ENCODE measurements at regions not wholly inside any gene's neighbourhood (a gene's known extent, or its start where the extent isn't known, plus 50 kb on each side); places are given as distances from the start of the nearest gene placed in this dataset.
"Not testable (repeated sequence)": the region's sequence is repeated elsewhere in the genome, so short reads cannot be mapped to it uniquely, and the experiment has no call there.

DNA sequence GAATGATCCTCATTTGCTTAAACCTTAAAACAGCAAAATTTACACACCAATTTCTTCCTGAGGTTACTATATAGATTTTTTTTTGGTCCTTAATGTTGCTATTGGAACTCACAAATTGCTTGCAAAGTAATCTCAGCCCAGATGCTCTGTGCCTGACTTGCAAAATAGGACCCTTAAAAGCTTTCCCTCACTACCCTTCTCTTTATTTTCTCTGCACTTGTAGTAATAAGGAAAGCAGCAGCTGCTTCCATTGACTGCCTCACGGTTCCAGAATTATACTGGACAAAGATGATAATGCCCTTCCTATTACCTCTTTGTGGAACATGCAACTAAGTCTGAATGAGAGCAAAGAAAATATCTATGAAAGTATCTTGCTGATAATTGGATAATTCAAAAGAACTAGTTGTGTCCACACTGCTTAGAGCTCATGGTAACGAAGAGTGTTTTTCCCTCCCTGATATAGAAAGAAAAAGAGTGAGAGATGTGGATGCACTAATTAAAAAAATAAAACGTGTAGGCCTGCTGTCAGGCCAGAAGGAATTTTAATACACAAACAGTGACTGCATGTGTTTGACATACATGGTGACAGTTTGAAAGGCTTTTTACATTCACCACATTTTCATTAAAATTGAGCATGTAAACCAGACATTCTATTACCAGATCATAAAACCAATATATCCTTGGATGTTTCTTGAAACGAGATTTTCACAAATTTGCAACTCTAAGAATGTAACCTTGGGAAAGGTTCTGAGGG, 783.1 kb downstream of the GBE1 start:
- DNase-seq (ENCODE audit: low spot score): no peak

DNA sequence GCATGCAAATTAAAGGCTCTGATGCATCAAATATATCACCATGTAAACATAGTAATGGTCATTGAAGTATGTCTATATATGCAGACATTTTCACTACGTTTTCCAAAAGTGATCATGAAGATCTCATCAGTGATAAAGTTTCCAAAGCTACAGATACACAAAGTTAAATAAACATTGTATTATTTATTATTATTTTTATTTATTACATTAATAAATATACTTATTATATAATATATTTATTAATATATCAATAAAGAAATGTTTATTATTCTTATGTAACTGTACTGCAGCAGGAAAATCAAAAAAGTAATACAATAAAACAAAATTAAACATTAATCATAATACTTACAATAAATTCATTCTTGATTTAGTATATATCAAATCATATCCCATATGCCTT, 791.2 kb downstream of the GBE1 start:
- no peak for DNase-seq (ENCODE audit: low spot score)

DNA sequence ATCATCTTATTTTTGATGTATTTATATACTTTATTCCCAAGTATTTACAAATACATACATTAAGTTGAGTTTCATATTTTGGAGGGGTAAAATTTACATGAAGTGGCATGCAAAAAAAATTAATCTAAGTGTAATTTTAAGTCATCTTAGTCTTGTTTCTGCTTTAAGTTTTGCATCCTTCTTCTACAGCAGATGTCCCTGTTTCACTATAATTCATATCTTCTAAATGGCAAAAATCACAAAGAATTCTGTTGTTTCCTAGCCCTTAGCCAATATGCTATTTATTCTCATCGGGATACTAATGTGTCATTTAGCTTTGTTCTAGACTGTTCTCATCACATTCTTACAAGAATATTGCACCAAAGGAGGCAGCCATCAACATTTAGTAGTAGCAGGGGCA, 831.9 kb downstream of the GBE1 start:
- no peak for DNase-seq (ENCODE audit: low spot score)

DNA sequence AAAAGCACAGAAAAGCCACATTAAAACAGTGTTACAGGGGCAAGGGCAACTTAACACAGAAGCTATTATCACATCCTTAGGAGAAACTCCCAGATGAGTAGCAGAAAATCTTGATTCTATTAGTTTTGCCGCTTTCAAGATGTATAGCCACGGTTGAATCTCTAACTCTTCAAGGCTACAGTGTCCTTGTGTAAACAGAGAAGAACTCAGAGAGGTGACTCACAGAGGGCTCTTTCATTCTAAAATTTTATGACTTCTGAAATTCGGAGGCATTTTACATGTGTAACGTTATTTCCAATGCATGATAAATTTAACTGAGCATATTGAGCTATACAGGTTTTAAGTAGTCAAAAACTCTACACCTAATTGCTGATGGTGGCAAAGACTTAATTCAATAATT, 846.6 kb downstream of the GBE1 start:
- DNase-seq (ENCODE audit: low spot score): no peak

DNA sequence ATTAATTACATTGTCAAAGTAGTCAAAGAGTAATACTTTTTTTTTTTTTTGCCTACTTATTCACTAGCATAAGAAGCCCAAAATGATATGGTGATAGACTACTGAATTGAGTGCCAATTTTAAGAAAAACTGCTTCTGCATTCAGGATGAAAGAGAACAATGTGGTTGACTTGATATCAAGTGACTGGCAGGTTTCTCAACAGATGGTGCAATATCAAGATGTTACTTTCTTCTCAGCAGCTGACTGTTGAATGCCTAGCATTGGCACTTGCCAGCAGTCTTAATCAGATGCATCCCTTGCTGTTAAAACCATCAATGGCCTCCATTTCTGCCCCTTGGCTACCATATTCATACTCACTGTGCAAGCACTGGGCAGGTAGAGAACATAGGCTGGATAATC, 863.2 kb downstream of the GBE1 start:
- DNase-seq (ENCODE audit: low spot score): no peak

DNA sequence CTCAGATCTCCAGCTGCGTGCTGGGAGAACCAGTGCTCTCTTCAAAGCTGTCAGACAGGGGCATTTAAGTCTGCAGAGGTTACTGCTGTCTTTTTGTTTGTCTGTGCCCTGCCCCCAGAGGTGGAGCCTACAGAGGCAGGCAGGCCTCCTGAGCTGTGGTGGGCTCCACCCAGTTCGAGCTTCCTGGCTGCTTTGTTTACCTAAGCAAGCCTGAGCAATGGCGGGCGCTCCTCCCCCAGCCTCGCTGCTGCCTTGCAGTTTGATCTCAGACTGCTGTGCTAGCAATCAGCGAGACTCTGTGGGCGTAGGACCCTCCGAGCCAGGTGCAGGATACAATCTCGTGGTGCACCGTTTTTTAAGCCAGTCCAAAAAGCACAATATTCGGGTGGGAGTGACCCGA, 864.4 kb downstream of the GBE1 start:
- DNase-seq (ENCODE audit: low spot score): not testable (repeated sequence)

DNA sequence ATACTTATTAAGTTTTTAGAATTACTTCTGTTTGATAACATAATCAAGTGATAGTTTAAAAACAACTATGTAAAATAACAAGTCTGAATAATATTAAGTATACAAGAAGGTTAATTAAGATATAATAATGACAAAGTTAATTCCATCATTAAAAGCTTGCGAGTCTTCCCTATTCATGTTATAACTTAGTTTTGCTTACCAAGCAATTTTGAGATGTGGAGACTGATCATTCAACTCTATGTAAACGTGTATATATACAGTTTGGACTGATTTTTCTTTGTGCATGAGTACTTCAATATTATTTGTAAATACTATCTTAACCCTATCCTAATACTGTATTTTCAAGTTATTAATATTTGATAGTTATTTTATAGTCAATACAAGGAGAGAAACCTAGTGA, 870.9 kb downstream of the GBE1 start:
- no peak for DNase-seq (ENCODE audit: low spot score)

DNA sequence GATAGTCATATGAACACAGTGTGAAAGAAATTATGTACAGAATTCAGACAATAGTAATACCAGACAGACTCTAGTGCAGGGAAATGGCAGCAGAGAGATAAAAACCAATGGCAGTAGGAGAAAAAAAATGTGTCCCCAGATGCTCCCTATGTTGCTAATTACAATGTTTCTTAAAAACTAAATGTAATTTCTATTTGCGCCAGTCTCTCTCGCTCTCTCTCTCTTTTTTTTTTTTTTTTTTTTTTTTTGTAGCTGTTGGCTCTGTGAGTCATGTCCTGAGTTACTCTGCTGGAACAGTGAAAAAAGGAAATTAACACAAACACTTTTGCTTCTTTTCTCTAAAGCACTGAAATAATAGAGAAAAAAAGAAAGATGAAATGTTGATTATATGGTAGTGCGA, 871.9 kb downstream of the GBE1 start:
- no peak for DNase-seq (ENCODE audit: low spot score)

DNA sequence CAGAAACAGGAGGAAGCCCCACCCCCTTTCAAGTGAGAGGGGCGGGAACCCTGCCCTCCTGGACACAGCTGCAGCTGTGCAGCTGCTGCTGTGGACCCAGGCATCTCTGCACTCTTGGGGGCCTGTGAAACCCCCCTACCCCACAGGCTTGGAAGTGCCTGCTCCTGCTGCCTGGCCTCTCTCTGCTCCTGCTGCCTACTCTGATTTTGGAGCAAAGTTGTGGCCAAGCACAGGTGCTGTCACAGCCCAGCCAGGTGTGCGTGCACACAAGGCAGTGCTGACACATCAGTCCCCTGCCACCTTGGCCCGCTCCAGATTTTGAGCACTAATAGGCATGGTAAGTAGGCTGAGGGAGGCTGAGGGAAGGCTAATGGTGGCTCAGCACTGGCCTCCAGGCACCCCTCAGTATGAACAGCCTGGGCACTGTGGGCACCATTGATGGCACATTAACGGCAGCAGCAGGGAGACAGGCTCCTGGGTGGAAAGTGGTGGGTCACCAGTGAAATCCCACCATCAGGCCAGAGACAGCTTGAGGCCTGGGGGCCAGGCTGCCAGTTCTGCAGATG, 890.9 kb downstream of the GBE1 start:
- DNase-seq (ENCODE audit: low spot score): no peak

DNA sequence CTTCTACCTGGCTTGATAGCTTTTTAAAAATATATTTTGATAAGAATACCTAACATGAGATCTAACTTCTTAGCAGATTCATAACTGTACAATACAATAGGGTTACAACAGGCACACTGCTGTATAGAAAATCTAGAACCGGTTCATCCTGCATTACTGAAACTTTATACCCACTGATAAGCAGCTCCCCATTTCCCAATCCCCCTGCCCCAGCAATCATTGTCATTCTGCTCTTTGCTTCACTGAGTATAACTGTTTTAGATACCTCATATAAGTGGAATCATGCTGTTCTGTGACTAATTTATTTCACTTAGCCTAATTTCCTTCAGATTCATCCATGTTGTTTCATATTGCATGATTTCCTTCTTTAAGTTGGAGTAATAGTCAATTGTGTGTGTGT, 906.0 kb downstream of the GBE1 start:
- no peak for DNase-seq (ENCODE audit: low spot score)

DNA sequence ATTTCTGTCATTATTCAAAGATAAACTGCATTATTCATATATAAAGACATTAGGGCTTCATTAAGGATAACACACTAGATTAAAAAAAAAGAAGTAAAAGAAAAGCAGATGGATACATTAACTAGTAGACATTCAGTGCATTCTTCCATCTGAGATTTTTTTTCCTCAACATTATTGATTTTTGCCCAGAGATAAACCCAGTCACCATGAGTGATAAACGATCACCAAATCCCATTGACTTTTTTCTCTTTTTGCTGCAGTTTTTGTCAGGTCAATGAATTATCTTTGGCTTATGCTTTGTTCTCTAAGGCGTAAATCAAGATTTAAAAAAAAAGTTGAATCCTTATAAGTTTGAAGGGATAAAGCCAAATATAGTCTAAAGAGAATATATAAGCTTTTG, 925.0 kb downstream of the GBE1 start:
- no peak for DNase-seq (ENCODE audit: low spot score)

DNA sequence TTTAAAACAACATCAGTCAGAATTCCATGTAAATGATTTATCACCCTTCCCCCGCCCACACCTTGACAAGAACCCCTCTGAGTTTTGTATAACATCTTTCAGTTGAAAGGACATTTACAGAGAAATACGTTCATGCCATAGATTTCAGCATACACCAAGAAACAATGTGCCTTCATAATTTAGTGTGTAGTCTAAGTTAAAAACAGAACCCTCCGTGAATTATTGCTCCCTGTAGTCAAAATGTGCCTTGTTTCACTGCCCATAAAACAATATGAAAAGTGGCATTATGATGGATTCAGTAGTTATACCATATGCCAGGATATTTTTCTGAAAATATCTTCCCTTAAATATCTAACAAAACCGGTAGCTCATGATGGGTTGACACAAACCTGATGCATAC, 953.9 kb downstream of the GBE1 start:
- DNase-seq (ENCODE audit: low spot score): no peak

DNA sequence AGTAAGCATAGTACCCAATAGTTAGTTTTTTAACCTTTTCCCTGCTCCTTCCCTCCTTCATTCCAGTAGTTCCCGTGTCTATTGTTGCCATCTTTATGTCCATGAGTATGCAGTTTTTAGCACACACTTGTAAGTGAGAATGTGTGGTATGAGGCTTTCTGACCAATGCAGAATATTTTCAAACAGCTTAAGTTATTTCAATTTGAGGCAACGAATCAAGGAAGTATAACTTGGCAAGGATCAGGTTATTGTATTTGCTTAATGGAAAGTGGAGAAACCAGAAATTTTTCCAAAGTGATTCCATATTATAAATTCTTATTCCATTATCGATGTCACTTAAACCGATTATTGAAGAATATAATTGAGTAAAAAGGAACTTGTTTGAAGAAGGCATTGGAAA, 954.8 kb downstream of the GBE1 start:
- DNase-seq (ENCODE audit: low spot score): no peak

DNA sequence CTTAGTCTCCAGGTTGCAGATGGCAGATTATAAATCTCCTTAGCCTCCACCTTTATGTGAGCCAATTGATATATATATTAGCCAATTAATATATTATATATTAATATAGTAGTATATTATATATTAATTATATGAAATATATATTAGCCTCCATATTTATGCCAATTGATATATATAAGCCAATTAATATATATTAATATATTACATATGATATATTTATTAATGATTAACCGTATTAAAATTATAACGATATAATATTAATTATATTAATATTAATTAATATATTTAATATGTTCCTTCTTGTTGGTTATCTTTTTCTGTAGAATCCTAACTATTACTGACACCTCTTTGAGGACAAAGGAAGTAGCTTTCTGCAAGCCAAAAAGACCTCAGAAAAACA, 972.5 kb downstream of the GBE1 start:
- DNase-seq (ENCODE audit: low spot score): no peak

DNA sequence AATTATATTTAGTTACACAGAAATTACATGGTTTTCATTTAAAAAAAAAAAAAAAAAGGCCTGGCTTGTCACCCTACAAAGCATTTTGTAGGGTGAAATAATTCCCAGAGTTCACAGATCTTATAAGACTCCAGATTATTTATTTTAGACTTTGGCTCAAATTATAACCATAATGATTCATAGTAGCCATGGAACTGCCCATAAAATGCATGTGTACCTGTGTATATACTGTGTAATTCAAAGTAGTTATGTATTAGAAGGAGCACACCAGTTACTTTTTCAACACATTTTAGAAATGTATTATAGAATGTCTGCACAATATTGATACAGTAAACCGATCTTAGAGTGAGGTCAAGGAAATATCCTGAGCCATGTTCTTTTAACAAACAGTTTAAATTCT, 975.6 kb downstream of the GBE1 start:
- DNase-seq (ENCODE audit: low spot score): no peak

DNA sequence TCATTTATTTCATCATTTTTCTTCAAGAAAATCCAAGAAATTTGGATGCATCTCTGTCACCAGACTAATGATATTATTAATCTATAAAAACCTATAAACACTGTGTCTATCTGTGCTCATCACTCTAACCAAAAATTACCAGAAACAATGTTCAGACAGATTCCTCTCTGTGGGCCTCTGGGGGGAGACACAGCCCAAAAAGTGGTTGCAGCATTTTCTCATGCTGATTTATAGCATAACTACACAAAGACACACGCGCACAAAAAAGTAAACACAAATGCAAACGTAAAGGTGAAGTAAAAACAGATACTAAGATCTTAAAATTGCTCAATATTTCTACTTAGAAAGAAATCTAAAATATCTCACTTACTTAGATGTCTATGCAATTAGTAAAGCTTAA, 976.0 kb downstream of the GBE1 start:
- DNase-seq (ENCODE audit: low spot score): no peak

DNA sequence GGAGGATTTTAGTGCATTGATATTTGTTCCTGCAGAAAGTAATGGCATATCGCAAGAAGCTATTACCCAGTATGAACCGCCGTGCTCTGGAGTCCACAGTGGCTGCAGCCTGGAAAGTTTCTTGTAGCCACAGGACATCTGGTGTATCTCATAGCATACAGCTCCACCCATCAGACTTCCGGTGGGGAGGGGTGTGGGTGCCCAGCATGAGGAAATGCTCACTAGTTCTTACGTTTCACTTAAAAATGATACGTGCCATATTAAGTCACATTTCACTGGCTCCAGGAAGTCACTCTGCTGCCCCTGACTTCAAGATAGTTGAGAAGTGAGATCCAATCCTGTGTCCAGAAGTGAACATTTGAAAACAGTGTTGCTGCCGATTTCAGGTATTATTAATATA, 990.4 kb downstream of the GBE1 start:
- DNase-seq (ENCODE audit: low spot score): no peak

DNA sequence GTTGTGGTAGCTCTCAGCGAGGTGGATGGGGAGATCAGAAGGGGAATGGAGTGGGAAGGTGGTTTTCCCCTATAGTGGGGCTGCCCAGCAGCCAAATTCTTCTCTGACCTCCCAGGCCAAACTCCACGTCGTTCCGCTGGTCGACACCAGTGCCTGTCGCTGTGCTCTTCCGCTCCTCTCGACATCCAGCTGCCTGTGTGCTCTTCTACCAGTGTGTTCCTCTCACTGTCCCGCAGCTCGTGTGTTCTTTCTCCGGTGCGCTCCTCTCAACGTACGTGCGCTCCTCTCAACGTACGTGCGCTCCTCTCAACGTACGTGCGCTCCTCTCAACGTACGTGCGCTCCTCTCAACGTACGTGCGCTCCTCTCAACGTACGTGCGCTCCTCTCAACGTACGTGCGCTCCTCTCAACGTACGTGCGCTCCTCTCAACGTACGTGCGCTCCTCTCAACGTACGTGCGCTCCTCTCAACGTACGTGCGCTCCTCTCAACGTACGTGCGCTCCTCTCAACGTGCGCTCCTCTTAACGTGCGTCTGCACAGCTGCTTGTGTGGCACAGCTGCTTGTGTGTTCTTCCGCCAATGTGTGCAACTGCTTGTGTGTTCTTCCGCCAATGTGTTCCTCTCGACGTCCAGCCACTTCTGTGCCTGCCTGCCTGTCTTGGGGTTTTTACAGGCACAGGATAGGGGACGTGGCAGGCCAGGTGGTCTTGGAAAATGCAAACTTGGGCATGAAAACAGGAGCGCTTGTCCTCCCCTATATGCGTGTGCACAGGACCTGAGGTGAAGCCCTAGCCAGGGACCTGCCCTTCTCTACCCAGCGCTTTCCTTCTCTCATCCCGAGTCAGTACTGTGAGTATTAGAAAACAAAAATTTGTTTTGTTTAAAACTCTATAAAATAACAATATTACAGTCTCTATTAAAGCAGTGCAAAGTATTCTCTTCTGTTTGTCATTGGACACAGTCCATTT, 991.1 kb downstream of the GBE1 start:
- DNase-seq (ENCODE audit: low spot score): no peak

DNA sequence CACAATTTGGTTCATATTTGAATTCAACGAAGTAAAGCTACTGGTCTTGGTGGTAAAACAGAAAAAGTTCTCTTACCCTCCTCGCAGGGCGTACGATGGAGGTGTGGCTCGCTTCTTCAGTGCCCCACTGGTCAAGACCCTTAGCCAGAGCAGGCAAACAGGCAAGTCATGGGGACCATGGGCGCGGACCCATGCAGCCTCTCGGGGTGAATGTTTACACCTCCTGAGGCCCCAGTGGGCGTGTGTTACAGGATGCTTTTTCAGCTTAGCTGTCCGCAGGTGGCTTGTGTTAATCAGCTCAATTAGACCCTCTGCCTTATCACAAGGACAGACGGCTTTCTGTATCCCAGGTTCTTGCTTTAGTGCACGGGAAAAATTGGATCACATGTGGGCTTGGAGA, 991.8 kb downstream of the GBE1 start:
- DNase-seq (ENCODE audit: low spot score): no peak

DNA sequence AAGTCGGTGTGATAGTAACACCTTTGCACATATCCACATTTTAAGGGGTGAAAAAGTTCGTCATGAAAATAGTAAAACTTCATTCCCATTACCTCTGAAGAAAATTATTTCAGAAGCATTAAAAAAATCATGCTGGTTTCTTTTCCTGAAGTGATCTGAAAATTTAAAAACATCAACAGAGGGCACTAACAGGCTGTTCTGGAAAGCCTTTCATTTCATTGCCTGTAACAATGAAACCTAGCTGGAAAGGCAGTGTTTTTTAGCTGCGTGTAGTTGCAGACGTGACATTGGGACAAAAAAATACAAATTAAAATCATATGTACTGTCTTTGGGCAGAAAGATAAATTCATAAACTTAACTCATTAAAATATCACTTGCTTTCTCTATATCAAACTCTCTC, 993.8 kb downstream of the GBE1 start:
- DNase-seq (ENCODE audit: low spot score): no peak

DNA sequence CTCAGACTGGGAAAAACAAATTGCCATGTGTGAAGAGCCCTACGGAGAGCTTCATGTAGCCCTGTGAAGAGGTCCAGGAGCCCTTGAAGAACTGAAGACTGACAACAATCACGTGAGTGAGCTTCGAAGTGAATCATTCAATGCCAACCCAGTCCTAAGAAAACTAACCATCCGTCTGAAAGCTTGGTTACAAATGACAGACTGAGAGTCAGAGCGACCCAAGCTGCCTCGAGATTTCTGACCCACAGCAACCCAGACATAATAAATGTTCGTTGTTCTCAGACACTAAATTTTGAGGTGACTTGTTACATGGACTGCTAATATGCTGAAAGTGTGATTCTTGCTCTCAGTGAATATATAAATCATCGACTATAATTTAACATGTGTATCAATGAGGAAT, 987.2 kb upstream of the ROBO1 start:
- no peak for DNase-seq (ENCODE audit: low spot score)

DNA sequence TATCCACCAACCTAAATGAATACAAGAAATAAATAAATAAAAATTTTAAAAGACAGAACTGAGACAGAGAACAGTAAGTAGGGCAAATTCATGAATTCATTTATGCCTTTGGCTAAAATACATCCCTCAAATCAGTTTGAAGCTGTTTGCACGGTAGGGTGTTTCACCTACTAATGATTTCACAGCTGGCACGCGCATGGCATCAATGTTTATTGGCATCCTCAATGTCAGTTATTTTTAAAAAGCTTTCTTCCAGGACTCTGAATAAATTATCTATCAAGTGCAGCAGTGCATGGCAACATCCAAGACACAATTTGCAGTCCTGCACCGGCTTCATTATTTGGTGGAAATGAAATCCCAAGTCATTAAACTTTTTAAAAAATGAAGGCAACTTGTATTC, 985.2 kb upstream of the ROBO1 start:
- no peak for DNase-seq (ENCODE audit: low spot score)

DNA sequence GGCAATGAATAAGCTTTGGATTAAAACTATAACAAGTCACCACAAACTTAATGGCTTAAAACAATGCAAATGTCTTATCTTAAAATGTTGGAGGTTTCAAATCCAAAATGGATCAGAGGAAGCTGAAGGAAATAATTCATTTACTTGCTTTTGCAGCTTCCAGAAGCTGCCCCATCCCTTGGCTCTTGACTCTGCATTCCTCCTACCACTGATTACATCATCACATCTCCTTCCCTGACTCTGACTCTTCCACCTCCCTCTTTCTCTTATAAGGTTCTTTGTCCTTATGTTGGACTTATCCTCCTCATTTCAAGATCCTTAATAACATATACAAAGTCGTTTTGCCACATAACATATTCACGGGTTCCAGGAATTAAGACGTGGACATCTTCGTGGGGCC, 982.8 kb upstream of the ROBO1 start:
- DNase-seq (ENCODE audit: low spot score): no peak

Measured in AG08396 (cell line).